GM21723 (cell line): ENCODE measurements at regions not wholly inside any gene's neighbourhood (a gene's known extent, or its start where the extent isn't known, plus 50 kb on each side); places are given as distances from the start of the nearest gene placed in this dataset.

ENCODE experiments used
- ATAC-seq: cut with Tn5 transposase; IDR thresholded peaks from one replicate; pipeline ENCODE4 v1.9.1; 2021; ENCODE audit warnings: mild to moderate bottlenecking, moderate library complexity; ENCODE audit not compliant: unreplicated experiment

GRCh38 chr22:47394504-47395440 lies 632.3 kb downstream of the TBC1D22A start:
- ATAC-seq: no peak

DNA sequence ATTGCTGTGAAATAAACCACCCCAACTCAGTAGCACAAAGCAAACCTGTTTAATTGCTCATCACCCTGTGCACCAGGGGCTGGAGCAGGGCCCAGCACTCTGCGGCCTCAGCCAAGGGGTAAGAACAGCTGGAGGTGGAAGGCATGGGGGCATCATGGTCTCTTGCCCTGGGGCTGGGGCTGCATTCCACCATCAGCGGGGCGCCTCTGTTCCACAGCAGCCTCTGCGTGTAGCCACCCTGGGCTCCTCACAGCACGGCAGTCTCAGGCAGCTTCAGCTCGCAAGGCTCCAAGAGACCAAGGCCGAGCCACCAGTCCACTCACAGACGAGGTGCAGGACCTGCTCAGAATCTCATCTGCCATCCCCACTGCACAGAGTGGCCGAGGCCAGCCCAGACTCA lies 630.7 kb downstream of the TBC1D22A start:
- ATAC-seq: no peak

- ATAC-seq: no peak
These were observed 630.3 kb downstream of the TBC1D22A start for GRCh38 chr22:47392729-47393128.

DNA sequence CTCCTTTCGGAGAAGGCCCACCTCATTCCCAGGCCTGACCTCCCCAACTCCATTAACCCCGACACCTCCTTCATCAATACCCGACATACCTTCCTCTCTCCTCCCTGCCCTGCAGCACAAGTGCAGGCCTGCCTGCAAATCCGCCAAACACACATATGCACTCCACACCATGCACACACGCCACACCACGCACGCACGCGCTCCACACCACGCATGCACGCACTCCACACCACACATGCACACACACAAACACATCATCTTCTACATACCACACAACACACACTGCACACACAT lies 629.6 kb downstream of the TBC1D22A start:
- no peak for ATAC-seq

GRCh38 chr22:47391169-47392053 lies 629.0 kb downstream of the TBC1D22A start:
- no peak for ATAC-seq

GRCh38 chr22:47390026-47390970 lies 627.8 kb downstream of the TBC1D22A start:
- no peak for ATAC-seq

DNA sequence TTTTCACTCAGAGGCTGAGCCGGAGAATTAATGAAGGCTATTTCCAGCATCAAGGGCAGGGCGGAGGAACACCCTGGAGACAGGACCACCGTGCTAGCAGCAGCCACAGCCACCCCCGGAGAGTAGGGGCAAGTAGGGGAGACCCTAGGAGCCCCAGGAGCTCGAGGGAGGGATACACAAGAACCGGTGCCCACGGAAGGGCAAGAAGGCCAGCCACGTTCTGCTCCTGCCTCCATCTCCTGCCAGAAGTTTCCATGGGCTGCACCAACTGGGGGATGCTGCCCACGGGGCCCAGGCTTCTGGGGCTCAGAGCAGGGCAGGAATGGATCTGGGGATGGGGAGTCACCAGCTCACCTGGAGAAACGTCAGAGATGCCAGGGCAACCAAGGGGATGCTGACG lies 626.8 kb downstream of the TBC1D22A start:
- ATAC-seq: no peak

GRCh38 chr22:47388778-47389177 lies 626.3 kb downstream of the TBC1D22A start:
- ATAC-seq: no peak

- ATAC-seq: no peak
These were observed 625.9 kb downstream of the TBC1D22A start for GRCh38 chr22:47388331-47388730.

DNA sequence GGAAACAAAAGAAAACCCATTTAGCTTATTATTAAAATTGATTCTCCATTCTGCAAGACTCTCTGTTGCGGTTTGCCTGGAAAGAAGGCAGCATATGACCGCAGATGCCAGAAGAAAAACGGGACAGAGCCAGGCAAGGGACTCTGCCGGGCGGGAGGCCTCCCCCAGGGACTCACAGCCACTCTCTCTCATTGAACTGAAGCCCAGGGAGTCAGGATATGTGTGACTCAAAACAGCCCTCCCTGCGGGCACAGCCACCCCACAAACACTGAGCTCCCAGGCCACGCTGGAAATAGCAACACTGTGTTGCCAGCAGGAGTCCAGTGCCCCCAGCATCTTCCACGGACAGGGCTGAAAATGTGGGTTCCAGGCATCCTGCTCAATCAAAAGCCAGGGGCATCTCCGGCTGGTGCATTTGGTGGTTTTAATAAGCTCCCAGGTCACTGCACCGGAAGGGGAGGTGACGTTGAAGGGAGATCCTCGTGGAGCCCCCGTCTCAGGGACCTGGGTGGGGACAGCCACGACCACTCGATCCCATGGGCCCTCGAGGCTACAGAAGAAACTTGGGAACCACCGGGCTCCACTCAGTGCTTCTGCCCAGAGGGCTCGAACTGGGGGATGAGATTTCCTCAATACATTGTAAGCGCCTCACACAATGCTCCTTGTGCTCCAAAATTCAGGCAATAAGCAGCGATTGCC lies 624.5 kb downstream of the TBC1D22A start:
- ATAC-seq: no peak

DNA sequence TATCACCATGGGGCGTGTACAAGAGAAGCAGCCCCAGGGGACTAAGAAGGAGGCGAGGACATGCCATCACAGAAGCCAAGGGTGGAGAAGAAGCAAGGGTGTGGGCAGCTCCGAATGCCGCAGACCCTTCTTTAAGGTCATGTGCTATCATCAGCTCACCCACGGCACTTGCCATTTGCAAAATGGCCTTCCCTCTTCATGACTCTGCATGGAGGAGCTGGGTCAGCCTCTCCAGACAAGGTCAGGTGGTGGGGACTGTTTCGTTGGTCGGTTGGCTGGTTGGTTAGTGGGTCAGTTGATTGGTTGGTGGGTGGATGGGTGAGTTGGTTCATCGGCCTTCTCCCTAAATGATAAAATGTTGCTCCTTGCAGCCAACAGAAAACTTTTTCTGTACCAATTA lies 622.5 kb downstream of the TBC1D22A start:
- no peak for ATAC-seq

DNA sequence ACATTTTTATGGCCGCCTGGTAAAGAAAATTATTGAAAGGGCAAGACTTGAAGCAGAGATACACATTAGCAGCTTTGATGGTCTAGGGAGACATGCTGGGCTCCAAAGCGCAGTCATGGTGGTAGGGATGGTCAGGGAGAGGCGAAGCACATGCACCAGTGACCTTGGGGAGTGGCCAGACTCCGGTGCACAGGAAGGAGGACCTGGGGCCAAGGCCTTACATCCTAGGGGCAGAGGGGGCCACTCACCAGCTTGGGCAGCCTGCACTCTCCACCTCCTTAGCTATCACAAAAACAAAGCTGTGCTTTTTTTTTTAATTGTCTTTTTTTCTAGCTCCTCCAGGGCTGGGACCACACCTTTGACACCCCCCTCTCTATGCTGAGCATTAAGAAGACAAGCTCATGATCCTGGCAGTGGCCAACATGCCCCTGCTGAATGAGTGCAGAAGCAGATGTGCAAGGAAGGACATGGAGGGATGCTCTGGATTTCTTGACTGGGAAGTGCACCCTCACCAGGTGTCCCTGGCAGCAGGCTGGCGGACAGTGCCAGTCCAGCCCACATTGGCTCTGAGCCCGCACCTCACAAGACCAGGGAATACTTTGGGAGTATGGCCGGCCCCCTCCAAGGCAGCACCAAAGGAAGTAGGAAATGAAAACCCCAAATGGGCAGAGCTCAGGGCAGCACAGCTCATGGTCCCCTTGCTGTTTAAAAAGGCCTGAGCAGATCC lies 619.9 kb downstream of the TBC1D22A start:
- ATAC-seq: no peak

DNA sequence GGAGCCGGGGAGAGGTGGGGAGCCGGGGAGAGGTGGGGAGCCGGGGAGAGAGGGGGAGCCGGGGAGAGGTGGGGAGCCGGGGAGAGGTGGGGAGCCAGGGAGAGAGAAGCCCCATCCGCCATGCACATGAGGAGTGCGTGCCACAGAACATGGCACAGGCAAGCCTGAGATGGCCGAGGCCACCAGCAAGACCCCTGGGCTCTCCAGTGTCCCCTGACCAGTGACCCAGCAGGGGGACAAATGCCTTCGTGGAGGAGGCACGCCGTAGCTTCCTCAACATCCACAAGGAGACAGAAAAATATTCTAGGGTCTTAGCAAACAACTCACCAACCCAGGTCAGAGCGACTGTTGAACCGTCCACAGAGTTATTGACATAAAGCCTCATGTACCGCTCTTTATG lies 618.8 kb downstream of the TBC1D22A start:
- ATAC-seq: no peak

- no peak for ATAC-seq
These were observed 618.2 kb downstream of the TBC1D22A start for GRCh38 chr22:47380692-47381091.

DNA sequence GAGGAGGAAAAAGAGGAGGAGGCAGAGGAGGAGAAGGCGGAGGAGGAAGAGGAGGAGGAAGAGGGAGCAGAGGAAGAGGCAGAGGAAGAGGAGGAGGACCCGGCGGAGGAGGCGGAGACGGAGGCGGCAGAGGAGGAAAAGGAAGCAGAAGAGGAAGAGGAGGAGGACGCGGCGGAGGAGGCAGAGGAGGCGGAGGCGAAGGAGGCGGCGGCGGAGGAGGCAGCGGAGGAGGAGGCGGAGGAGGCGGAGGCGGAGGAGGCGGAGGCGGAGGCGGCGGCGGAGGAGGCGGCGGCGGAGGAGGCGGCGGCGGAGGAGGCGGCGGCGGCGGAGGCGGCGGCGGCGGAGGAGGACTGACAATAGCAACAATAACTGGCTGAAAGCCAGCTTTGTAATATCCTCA lies 616.6 kb downstream of the TBC1D22A start:
- no peak for ATAC-seq

GRCh38 chr22:47377926-47378560 lies 615.6 kb downstream of the TBC1D22A start:
- no peak for ATAC-seq

GRCh38 chr22:47376901-47377505 lies 614.6 kb downstream of the TBC1D22A start:
- ATAC-seq: no peak

GRCh38 chr22:47376322-47376700 lies 613.9 kb downstream of the TBC1D22A start:
- no peak for ATAC-seq
